Pancreas (tissue), 10 donors: ENCODE measurements at regions not wholly inside any gene's neighbourhood (a gene's known extent, or its start where the extent isn't known, plus 50 kb on each side); places are given as distances from the start of the nearest gene placed in this dataset.
A peak's percentile ranks its signal among the peaks of the same experiment; 100 is the strongest.

Source experiments
- ATAC-seq, 4 donors: fragments of 200-7000 bp; cut with Tn5 transposase; one replicate each; pipeline versions ENCODE4 v1.8.0 to v1.9.1; 2020; ENCODE audit warnings: mild to moderate bottlenecking in 4 of 4, moderate library complexity in 4 of 4
- DNase-seq, 6 donors: peaks; one replicate each; pipeline ENCODE4 v3.0.0-alpha.2; 2020
- FAIRE-seq: peaks from 2 replicates; lab custom pipeline; 2012; peaks lifted over from hg19 to GRCh38; lab: Jason Lieb, UNC
- H3K27ac ChIP-seq, 4 donors: fragments of 200-600 bp; sonication (generic); 1 replicate in 3 of 4; 2 replicates in 1 of 4; pipeline versions ENCODE4 v1.5.0 to v1.8.0; 2020
- H3K27me3 ChIP-seq, 4 donors: fragments of 200-600 bp; one replicate each; pipeline ENCODE4 v1.8.0; 2021
- H3K36me3 ChIP-seq, 3 donors: fragments of 200-600 bp; sonication (generic) in 1 of 3; one replicate each; pipeline versions ENCODE4 v1.5.0 to v1.8.0; 2020 to 2021
- H3K4me1 ChIP-seq, 3 donors: fragments of 200-600 bp; one replicate each; pipeline ENCODE4 v1.8.0; 2021
- H3K4me3 ChIP-seq, 4 donors: fragments of 200-600 bp; sonication (generic) in 2 of 4; one replicate each; pipeline versions ENCODE4 v1.5.0 to v1.8.0; 2020 to 2021
- H3K9me3 ChIP-seq, 4 donors: fragments of 200-600 bp; one replicate each; pipeline ENCODE4 v1.8.0; 2021
- WGBS, 2 donors: extraction: QIAGEN DNeasy Blood & Tissue Kit; methylation state at CpG; one replicate each; pipeline ENCODE4 v1.1.7; 2013; 5-methylcytosine and 5-hydroxymethylcytosine counted together
- intact Hi-C, 3 donors: fragments of 100-400 bp; cut with DNase I; formaldehyde crosslinking; loops; one replicate each; pipeline versions ENCODE4 v1.11.1 to v1.14.2; 2022
- TF ChIP-seq, protein P1 (sequence below), 4 donors: fragments of 200-600 bp; sonication (generic) in 3 of 4; IDR thresholded peaks; one replicate each; pipeline versions ENCODE4 v1.5.0 to v1.8.0; 2021; ENCODE audit warnings: antibody characterized with exemption in 4 of 4
- donor health status: healthy with polysubstance abuse.
- donor health status: DM: no; HTN: no; CAD: no; lungs with moderate emphysema.
- donor health status: DM: no; HTN: no; CAD: no.
- donor health status: control.
- donor health status: control.
- donor health status: Bipolar disorder and iron deficiency.
- donor health status: DM: yes; HTN: yes; CAD: no.
- donor health status: DM: no; HTN: no; CAD: no.
- donor health status: DM: no; HTN: no; CAD: no.
- donor health status: DM: yes; HTN: yes; CAD: no.

DNA sequence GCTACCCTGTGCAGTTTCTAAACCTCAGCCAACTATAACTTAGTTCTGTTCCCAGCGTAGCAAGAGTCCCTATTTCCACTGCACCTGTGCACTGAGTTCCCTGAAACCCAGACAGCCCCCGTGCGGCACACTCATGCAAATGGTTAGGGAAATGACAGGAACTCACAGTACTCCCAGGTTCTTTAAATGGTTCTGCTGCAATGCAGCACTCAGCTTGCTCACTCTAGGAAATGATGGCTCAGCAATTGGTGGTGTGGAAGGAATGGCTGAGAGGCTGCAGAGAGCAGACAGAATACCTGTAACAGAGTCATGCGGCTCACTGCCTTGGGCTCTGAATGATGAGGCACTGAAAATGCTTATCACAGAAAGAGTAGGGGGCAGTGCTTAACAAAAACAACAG lies 143.0 kb downstream of the RAD51AP2 start:
- H3K9me3 ChIP-seq: no peaks in the 10 kb centered on the region
- WGBS, 2 donors: 55 to 61% methylated on average over 4 of the region's 4 CpGs
- H3K4me1 ChIP-seq: no peaks in the 10 kb centered on the region
- TF ChIP-seq, protein P1, sequence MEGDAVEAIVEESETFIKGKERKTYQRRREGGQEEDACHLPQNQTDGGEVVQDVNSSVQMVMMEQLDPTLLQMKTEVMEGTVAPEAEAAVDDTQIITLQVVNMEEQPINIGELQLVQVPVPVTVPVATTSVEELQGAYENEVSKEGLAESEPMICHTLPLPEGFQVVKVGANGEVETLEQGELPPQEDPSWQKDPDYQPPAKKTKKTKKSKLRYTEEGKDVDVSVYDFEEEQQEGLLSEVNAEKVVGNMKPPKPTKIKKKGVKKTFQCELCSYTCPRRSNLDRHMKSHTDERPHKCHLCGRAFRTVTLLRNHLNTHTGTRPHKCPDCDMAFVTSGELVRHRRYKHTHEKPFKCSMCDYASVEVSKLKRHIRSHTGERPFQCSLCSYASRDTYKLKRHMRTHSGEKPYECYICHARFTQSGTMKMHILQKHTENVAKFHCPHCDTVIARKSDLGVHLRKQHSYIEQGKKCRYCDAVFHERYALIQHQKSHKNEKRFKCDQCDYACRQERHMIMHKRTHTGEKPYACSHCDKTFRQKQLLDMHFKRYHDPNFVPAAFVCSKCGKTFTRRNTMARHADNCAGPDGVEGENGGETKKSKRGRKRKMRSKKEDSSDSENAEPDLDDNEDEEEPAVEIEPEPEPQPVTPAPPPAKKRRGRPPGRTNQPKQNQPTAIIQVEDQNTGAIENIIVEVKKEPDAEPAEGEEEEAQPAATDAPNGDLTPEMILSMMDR (IDR thresholded peaks at IDR 0.05): no peak
- intact Hi-C loops: no loop called here
- ATAC-seq (peak in 2 of 4 donors; percentile 64 to 66), FAIRE-seq (no peak), DNase-seq (no peak)
- no peaks in the 10 kb centered on the region for H3K27me3 ChIP-seq
- no peak overlapping the region for H3K4me3 ChIP-seq
- no peak overlapping the region for H3K27ac ChIP-seq
- H3K36me3 ChIP-seq: no peaks in the 10 kb centered on the region

DNA sequence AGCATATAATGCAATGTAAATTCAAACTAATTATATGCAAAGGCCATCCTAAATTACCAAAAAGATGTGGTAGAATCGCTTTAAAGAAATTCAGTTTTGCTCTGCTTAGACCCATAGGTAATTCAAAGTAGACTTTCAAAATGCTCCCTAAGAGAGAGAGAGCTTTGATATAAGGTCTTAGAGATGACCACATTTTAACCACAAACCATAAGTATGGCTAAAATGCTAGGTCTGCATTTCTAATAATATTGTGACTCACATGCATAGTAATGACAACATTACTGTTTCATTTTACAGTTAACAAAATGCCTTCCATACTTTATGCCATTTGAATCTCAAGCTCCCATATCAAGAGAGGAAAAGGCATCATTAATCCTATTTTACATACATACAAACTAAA lies 144.5 kb downstream of the RAD51AP2 start:
- Histone ChIP-seq H3K27me3 (no peaks in the 10 kb centered on the region), H3K4me1 (no peaks in the 10 kb centered on the region), H3K36me3 (no peaks in the 10 kb centered on the region), H3K27ac (no peak overlapping the region), H3K9me3 (no peaks in the 10 kb centered on the region), H3K4me3 (no peak overlapping the region)
- ATAC-seq (no peak), FAIRE-seq (no peak), DNase-seq (no peak)
- TF ChIP-seq, protein P1 (IDR thresholded peaks at IDR 0.05): no peak
- WGBS, 2 donors: 50 to 61% methylated on average over 1 of the region's 1 CpG
- intact Hi-C loops: no loop called here

- no peaks in the 10 kb centered on the region for H3K27me3 ChIP-seq
- no peaks in the 10 kb centered on the region for H3K36me3 ChIP-seq
- FAIRE-seq (no peak), ATAC-seq (no peak), DNase-seq (no peak)
- no peak overlapping the region for H3K4me3 ChIP-seq
- TF ChIP-seq, protein P1 (IDR thresholded peaks at IDR 0.05): no peak
- intact Hi-C loops: no loop called here
- WGBS, 2 donors: 51 to 69% methylated on average over 3 of the region's 3 CpGs
- H3K9me3 ChIP-seq: no peaks in the 10 kb centered on the region
- H3K4me1 ChIP-seq: no peaks in the 10 kb centered on the region
- H3K27ac ChIP-seq: no peak overlapping the region
Measured at GRCh38 chr2:17373041-17373440, 145.2 kb downstream of the RAD51AP2 start.

DNA sequence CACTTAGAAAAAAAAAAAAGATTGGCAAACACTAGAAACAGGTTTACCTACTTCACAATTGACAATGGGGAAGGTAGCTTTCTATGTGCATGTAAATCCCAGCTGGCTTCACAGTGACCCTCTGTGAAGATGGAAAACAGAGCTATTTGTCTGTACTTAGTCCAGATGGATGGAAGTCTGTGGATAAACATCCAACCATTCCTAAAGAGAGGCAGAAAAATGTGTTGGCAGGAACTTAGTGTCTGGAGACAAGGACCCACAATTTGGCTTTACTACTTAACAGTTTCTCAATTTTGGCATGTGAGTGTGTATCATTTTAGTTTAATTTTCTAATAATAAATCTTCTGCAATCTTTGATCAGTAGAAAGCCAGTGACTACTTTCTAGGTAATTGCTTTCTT lies 154.4 kb downstream of the RAD51AP2 start:
- DNase-seq: no peak

DNA sequence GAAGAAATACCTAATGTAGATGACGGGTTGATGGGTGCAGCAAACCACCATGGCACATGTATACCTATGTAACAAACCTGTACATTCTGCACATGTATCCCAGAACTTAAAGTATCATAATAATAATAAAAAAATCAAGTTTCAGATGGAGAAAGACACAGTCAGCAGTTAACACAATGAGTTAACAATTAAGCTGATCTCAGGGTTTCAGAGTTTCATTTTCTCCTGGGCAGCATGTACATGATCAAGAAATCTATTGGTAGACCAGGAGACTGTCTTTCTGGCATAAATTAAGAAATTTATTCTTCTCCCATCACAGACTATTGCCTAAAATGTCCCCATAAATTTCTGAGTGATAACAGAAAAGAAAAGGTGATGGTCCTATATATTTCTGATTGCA lies 155.3 kb downstream of the RAD51AP2 start:
- Histone ChIP-seq H3K27ac (no peak overlapping the region), H3K36me3 (no peaks in the 10 kb centered on the region), H3K27me3 (no peaks in the 10 kb centered on the region), H3K9me3 (no peaks in the 10 kb centered on the region), H3K4me1 (no peaks in the 10 kb centered on the region), H3K4me3 (no peak overlapping the region)
- intact Hi-C loops: no loop called here
- no peak for DNase-seq
- TF ChIP-seq, protein P1 (IDR thresholded peaks at IDR 0.05): no peak
- no peak for ATAC-seq
- 29 to 50% methylated on average over 1 of the region's 1 CpG for WGBS, 2 donors
- FAIRE-seq: no peak

More for the DNA sequence above, 154.4 kb downstream of the RAD51AP2 start:
- H3K27me3 ChIP-seq: no peaks in the 10 kb centered on the region
- no peak overlapping the region for H3K4me3 ChIP-seq
- H3K36me3 ChIP-seq: no peaks in the 10 kb centered on the region
- no peaks in the 10 kb centered on the region for H3K4me1 ChIP-seq
- intact Hi-C loops: no loop called here
- no peak overlapping the region for H3K27ac ChIP-seq
- no peaks in the 10 kb centered on the region for H3K9me3 ChIP-seq
- ATAC-seq (no peak), FAIRE-seq (no peak)
- TF ChIP-seq, protein P1 (IDR thresholded peaks at IDR 0.05): no peak
